Adrenal gland (tissue), 5 donors: ENCODE measurements at regions not wholly inside any gene's neighbourhood (a gene's known extent, or its start where the extent isn't known, plus 50 kb on each side); places are given as distances from the start of the nearest gene placed in this dataset.

ENCODE experiments used
- CTCF ChIP-seq, 6 experiments: fragments of 450-650 bp in 4 of 6; fragments of 200-600 bp in 2 of 6; sonication (generic) in 1 of 6; IDR thresholded peaks; 1 replicate in 5 of 6; 2 replicates in 1 of 6; pipeline versions ENCODE4 v1.5.1 to v1.8.0; 2016 to 2021; ENCODE audit warnings: antibody characterized with exemption in 6 of 6, mild to moderate bottlenecking in 2 of 6, moderate library complexity in 1 of 6
- POLR2A ChIP-seq, 2 donors: fragments of 450-650 bp; IDR thresholded peaks; one replicate each; pipeline ENCODE4 v1.6.1; 2017; ENCODE audit warnings: antibody characterized with exemption in 2 of 2, mild to moderate bottlenecking in 2 of 2, moderate library complexity in 1 of 2
- donor health status: DM: no; HTN: no; CAD: no.

- no peak for TF ChIP-seq CTCF (IDR thresholded peaks at IDR 0.05)
- no peak for TF ChIP-seq POLR2A (IDR thresholded peaks at IDR 0.05)
Observed at GRCh38 chr12:93039062-93039461, 110.0 kb upstream of the EEA1 start.
